ENCODE measurements at regions not wholly inside any gene's neighbourhood (a gene's known extent, or its start where the extent isn't known, plus 50 kb on each side); places are given as distances from the start of the nearest gene placed in this dataset.
"Not testable (repeated sequence)": the region's sequence is repeated elsewhere in the genome, so short reads cannot be mapped to it uniquely, and the experiment has no call there.

DNA sequence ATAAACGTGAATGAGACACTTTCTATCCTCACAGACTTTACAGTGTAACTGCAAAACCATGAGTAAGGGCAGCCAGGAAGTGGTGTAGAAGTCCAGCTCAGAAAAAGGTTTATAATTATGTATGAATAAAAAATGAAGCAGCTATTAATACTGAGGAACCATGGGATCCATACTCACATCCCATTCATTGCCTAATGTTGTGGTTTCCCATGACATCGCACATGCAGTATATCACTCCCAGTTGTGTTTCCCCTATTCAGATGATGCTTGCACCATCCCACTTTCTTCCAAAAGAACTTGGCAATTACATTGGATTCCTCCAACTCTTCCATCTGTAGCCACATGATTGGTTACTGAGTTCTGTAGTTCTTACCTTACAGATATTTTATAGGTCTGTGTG is 74.5 kb upstream of the SEMA3D start:
- H3K36me3 Mint-ChIP-seq, result no peaks in the 10 kb centered on the region
- no peaks in the 10 kb centered on the region for H3K27me3 Mint-ChIP-seq
- no peak overlapping the region for H3K4me3 Mint-ChIP-seq
- ATAC-seq (no peak), DNase-seq (no peak)
- H3K27ac Mint-ChIP-seq, result no peak overlapping the region
- POLR2A ChIA-PET, result no interaction called here
- H3K4me1 Mint-ChIP-seq, result no peaks in the 10 kb centered on the region
- peaks cover 0 to 16% (median 4%) of the 10 kb centered on the region in 9 donors for H3K9me3 Mint-ChIP-seq

DNA sequence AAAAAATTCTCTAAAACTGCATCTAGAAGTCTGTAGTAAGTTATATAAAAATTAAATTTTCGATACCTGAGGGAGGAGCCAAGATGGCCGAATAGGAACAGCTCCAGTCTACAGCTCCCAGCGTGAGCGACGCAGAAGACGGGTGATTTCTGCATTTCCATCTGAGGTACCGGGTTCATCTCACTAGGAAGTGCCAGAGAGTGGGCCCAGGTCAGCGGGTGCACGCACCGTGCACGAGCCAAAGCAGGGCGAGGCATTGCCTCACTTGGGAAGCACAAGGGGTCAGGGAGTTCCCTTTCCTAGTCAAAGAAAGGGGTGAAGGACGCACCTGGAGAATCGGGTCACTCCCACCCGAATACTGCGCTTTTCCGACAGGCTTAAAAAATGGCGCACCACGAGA is 62.9 kb upstream of the SEMA3D start:
- peaks cover 0 to 23% (median 7%) of the 10 kb centered on the region in 9 donors for H3K9me3 Mint-ChIP-seq
- H3K4me3 Mint-ChIP-seq, H3K27me3 Mint-ChIP-seq, H3K27ac Mint-ChIP-seq, DNase-seq, ATAC-seq, POLR2A ChIA-PET, H3K36me3 Mint-ChIP-seq, H3K4me1 Mint-ChIP-seq: not testable (repeated sequence)

DNA sequence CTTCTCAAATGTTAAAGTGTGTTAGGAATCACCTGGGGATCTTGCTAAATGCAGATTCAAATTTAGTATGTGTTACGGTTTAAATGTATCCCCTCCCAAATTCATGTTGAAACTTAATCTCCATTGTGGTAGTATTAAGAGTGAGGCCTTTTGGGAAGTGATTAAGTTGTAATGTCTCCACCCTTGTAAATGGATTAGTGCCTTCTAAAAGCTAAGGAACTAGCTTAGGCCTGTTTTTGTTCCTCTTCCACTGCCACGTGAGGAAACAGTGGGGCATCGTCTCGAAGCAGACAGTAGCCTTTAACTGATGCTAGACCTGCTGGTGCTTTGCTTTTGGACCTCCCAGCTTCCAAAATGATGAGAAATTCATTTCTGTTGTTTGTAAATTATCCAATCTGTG is 52.3 kb upstream of the SEMA3D start:
- Mint-ChIP-seq H3K9me3 (peaks cover 0 to 11% (median 0%) of the 10 kb centered on the region in 9 donors), H3K27ac (no peak overlapping the region), H3K4me1 (no peaks in the 10 kb centered on the region), H3K27me3 (no peaks in the 10 kb centered on the region), H3K36me3 (no peaks in the 10 kb centered on the region), H3K4me3 (no peak overlapping the region)
- ATAC-seq (no peak), DNase-seq (no peak)
- POLR2A ChIA-PET, result no interaction called here

DNA sequence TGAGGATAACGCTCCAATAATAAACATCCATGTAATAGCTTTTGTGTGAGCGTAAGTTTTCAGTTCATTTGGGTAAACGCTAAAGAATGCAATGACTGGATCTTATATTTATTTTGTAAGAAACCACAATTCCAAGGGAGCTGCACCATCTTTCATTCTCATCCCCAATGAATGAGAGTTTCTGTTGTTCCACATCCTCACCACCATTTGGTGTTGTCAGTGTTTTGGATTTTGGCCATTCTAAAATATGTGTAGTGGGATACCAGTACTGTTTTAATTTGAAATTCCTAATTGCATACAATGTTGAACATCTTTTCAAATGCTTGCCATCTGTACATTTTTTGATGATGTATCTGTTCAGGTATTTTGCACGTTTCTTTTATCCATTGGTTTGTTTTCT is 50.9 kb upstream of the SEMA3D start:
- Mint-ChIP-seq H3K36me3 (no peaks in the 10 kb centered on the region), H3K27me3 (no peaks in the 10 kb centered on the region), H3K27ac (no peak overlapping the region), H3K4me3 (no peak overlapping the region), H3K9me3 (peaks cover 0 to 2% (median 0%) of the 10 kb centered on the region in 9 donors), H3K4me1 (no peaks in the 10 kb centered on the region)
- POLR2A ChIA-PET, result no interaction called here
- DNase-seq (no peak), ATAC-seq (no peak)
